SK-N-SH treated with all-trans-retinoic acid at 6 μM for 48 hours (cell line): ENCODE measurements at regions not wholly inside any gene's neighbourhood (a gene's known extent, or its start where the extent isn't known, plus 50 kb on each side); places are given as distances from the start of the nearest gene placed in this dataset.

Experiments
- ATAC-seq: fragments of 200-7000 bp; cut with Tn5 transposase; 3 replicates; pipeline ENCODE4 v1.9.1; 2020; ENCODE audit warnings: mild to moderate bottlenecking, moderate library complexity
- ARNTL ChIP-seq: fragments of 450-650 bp; formaldehyde crosslinking; IDR thresholded peaks from 2 replicates; pipeline ENCODE4 v1.5.0; 2020; ENCODE audit warnings: low read depth, mild to moderate bottlenecking, moderate library complexity, borderline replicate concordance
- BACH2 ChIP-seq: fragments of 250-450 bp; sonication (Bioruptor Pico); IDR thresholded peaks from 2 replicates; pipeline ENCODE4 v1.9.0; 2021; ENCODE audit warnings: mild to moderate bottlenecking, borderline replicate concordance
- CSDC2 ChIP-seq: fragments of 250-450 bp; sonication (Bioruptor Pico); IDR thresholded peaks from 2 replicates; pipeline ENCODE4 v1.5.0; 2020; ENCODE audit warnings: mild to moderate bottlenecking, moderate library complexity
- ESRRG ChIP-seq: fragments of 250-450 bp; sonication (Bioruptor Pico); IDR thresholded peaks from 2 replicates; pipeline ENCODE4 v1.6.1; 2021; ENCODE audit warnings: mild to moderate bottlenecking
- ISL1 ChIP-seq: fragments of 250-450 bp; sonication (Bioruptor Pico); IDR thresholded peaks from 2 replicates; pipeline ENCODE4 v2.1.2; 2022; ENCODE audit warnings: mild to moderate bottlenecking, moderate library complexity
- OSR1 ChIP-seq: fragments of 250-450 bp; sonication (Bioruptor Pico); IDR thresholded peaks from 2 replicates; pipeline ENCODE4 v1.8.0; 2022; ENCODE audit warnings: moderate library complexity, mild to moderate bottlenecking, inconsistent platforms
- PPARA ChIP-seq: fragments of 250-450 bp; sonication (Bioruptor Pico); IDR thresholded peaks from 2 replicates; pipeline ENCODE4 v1.5.0; 2020; ENCODE audit warnings: mild to moderate bottlenecking, borderline replicate concordance
- RARB ChIP-seq: fragments of 250-450 bp; sonication (Bioruptor Pico); IDR thresholded peaks from 2 replicates; pipeline ENCODE4 v1.8.0; 2021; ENCODE audit warnings: mild to moderate bottlenecking, moderate library complexity
- SNAI2 ChIP-seq: fragments of 250-450 bp; sonication (Bioruptor Pico); IDR thresholded peaks from 2 replicates; pipeline ENCODE4 v1.5.0; 2020; ENCODE audit warnings: mild to moderate bottlenecking, moderate library complexity
- TCF4 ChIP-seq: fragments of 250-450 bp; sonication (Bioruptor Pico); IDR thresholded peaks from 2 replicates; pipeline ENCODE4 v1.8.0; 2021; ENCODE audit warnings: mild to moderate bottlenecking, moderate library complexity, borderline replicate concordance
- ZC3H10 ChIP-seq: fragments of 250-450 bp; sonication (Bioruptor Pico); IDR thresholded peaks from 2 replicates; pipeline ENCODE4 v1.5.1; 2021; ENCODE audit warnings: mild to moderate bottlenecking, moderate library complexity
- ZFP3 ChIP-seq: fragments of 250-450 bp; sonication (Bioruptor Pico); IDR thresholded peaks from 2 replicates; pipeline ENCODE4 v1.5.0; 2020; ENCODE audit warnings: mild to moderate bottlenecking, moderate library complexity
- ZFP30 ChIP-seq: fragments of 450-650 bp; formaldehyde crosslinking; IDR thresholded peaks from 2 replicates; pipeline ENCODE4 v1.5.0; 2022; ENCODE audit warnings: mild to moderate bottlenecking, moderate library complexity
- ZNF565 ChIP-seq: fragments of 450-650 bp; formaldehyde crosslinking; conservative IDR thresholded peaks from 2 replicates; pipeline ENCODE4 v1.5.0; 2020; ENCODE audit warnings: low read depth, mild to moderate bottlenecking, moderate library complexity
- ZNF70 ChIP-seq: fragments of 450-650 bp; formaldehyde crosslinking; IDR thresholded peaks from 2 replicates; pipeline ENCODE4 v1.5.0; 2020; ENCODE audit warnings: mild to moderate bottlenecking, moderate library complexity
- ZNF8 ChIP-seq: fragments of 450-650 bp; formaldehyde crosslinking; IDR thresholded peaks from 2 replicates; pipeline ENCODE4 v1.5.0; 2020; ENCODE audit warnings: mild to moderate bottlenecking, moderate library complexity
- TF ChIP-seq, protein P1 (sequence below): fragments of 250-450 bp; sonication (Bioruptor Pico); IDR thresholded peaks from 2 replicates; pipeline ENCODE4 v1.8.0; 2021; ENCODE audit warnings: low read depth, mild to moderate bottlenecking, moderate library complexity, borderline replicate concordance
- TF ChIP-seq, protein P2 (sequence below): fragments of 250-450 bp; sonication (Bioruptor Pico); IDR thresholded peaks from 2 replicates; pipeline ENCODE4 v1.5.1; 2020; ENCODE audit warnings: low read depth, mild to moderate bottlenecking, moderate library complexity
- TF ChIP-seq, protein P3 (sequence below): fragments of 250-450 bp; sonication (Bioruptor Pico); IDR thresholded peaks from 2 replicates; pipeline ENCODE4 v1.8.0; 2020; ENCODE audit warnings: mild to moderate bottlenecking, moderate library complexity, borderline replicate concordance
- TF ChIP-seq, protein P4 (sequence below): fragments of 250-450 bp; sonication (Bioruptor Pico); IDR thresholded peaks from 2 replicates; pipeline ENCODE4 v1.5.0; 2020; ENCODE audit warnings: mild to moderate bottlenecking, moderate library complexity

DNA sequence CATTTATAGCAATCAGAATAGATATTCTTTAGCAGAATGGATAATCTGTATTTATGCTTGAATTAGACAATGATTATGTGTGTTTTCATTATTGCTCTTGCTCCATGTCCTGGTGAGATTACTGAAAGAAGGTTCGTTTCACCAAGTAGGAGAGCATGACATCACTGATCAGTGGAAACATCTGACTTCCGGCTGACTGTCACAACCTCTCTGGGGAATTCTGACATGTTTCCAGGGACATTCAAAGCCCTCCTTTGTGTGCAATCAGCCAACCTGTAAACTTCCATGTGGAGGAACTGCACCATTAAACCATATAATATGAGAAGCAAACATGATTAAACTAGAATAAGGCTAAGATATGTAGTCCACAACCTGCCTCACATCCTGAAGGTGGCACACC is 424.8 kb upstream of the ADGRL4 start:
- ATAC-seq, result no peak
- TF ChIP-seq PPARA, result no peak
- no peak for TF ChIP-seq ESRRG (CRISPR knock-in tag)
- TF ChIP-seq ZC3H10 (CRISPR knock-in tag), result no peak
- TF ChIP-seq ISL1 (CRISPR knock-in tag), result no peak
- no peak for TF ChIP-seq ZNF8 (CRISPR knock-in tag)
- TF ChIP-seq ZFP30, result no peak
- TF ChIP-seq, protein P1, sequence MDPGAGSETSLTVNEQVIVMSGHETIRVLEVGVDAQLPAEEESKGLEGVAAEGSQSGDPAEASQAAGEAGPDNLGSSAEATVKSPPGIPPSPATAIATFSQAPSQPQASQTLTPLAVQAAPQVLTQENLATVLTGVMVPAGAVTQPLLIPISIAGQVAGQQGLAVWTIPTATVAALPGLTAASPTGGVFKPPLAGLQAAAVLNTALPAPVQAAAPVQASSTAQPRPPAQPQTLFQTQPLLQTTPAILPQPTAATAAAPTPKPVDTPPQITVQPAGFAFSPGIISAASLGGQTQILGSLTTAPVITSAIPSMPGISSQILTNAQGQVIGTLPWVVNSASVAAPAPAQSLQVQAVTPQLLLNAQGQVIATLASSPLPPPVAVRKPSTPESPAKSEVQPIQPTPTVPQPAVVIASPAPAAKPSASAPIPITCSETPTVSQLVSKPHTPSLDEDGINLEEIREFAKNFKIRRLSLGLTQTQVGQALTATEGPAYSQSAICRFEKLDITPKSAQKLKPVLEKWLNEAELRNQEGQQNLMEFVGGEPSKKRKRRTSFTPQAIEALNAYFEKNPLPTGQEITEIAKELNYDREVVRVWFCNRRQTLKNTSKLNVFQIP (CRISPR knock-in tag), result no peak
- TF ChIP-seq ARNTL, result no peak

DNA sequence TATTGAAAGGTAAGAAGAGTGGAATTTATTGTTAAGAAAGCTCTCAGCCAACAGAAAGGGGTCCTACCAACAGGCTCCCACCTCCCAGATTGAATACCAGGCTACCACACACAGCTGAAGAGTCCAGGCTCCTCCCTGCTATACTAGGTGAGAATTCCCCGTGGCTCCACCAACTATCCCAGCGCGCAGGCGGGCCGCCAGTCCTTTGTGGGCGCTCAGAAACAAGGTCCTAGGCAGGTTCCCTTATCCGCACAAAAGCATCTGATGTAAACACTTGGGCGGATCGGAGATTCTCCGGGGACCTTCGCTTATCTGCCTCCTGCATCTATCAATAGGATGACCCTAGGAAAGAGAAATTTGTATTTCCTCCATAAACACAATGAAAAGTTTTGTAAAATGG is 423.9 kb upstream of the ADGRL4 start:
- ATAC-seq, result no peak
- no peak for TF ChIP-seq ESRRG (CRISPR knock-in tag)
- TF ChIP-seq SNAI2, result no peak
- TF ChIP-seq, protein P2, sequence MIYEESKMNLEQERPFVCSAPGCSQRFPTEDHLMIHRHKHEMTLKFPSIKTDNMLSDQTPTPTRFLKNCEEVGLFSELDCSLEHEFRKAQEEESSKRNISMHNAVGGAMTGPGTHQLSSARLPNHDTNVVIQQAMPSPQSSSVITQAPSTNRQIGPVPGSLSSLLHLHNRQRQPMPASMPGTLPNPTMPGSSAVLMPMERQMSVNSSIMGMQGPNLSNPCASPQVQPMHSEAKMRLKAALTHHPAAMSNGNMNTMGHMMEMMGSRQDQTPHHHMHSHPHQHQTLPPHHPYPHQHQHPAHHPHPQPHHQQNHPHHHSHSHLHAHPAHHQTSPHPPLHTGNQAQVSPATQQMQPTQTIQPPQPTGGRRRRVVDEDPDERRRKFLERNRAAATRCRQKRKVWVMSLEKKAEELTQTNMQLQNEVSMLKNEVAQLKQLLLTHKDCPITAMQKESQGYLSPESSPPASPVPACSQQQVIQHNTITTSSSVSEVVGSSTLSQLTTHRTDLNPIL, result no peak
- TF ChIP-seq TCF4 (CRISPR knock-in tag), result no peak
- TF ChIP-seq CSDC2 (CRISPR knock-in tag), result no peak

DNA sequence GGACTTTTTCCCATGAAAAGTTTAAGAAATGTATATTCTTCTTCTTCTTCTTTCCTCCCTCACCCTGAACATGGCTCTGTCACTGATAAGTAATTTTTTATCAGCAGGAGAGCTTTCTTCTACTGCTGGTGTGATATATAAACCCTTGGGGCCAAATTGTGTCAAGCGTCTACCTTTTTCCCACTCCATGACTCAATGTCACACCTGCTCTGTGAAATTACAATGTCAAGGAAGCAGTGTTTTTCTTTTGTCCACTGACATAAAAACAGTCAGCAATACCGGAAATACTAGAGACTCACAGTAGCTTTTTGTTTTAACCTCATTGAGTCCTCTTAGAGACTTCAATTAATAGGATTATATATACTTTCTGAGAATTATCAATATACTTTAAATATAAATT is 416.2 kb upstream of the ADGRL4 start:
- TF ChIP-seq ISL1 (CRISPR knock-in tag), result no peak
- TF ChIP-seq ZFP3 (CRISPR knock-in tag), result no peak
- TF ChIP-seq, protein P3, sequence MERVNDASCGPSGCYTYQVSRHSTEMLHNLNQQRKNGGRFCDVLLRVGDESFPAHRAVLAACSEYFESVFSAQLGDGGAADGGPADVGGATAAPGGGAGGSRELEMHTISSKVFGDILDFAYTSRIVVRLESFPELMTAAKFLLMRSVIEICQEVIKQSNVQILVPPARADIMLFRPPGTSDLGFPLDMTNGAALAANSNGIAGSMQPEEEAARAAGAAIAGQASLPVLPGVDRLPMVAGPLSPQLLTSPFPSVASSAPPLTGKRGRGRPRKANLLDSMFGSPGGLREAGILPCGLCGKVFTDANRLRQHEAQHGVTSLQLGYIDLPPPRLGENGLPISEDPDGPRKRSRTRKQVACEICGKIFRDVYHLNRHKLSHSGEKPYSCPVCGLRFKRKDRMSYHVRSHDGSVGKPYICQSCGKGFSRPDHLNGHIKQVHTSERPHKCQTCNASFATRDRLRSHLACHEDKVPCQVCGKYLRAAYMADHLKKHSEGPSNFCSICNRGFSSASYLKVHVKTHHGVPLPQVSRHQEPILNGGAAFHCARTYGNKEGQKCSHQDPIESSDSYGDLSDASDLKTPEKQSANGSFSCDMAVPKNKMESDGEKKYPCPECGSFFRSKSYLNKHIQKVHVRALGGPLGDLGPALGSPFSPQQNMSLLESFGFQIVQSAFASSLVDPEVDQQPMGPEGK (CRISPR knock-in tag), result no peak
- no peak for TF ChIP-seq ZNF565 (CRISPR knock-in tag)
- TF ChIP-seq PPARA, result no peak
- no peak for TF ChIP-seq RARB (CRISPR knock-in tag)
- TF ChIP-seq ZNF8 (CRISPR knock-in tag), result no peak
- no peak for TF ChIP-seq CSDC2 (CRISPR knock-in tag)
- TF ChIP-seq ARNTL, result no peak
- TF ChIP-seq, protein P1 (CRISPR knock-in tag), result no peak
- TF ChIP-seq BACH2, result no peak
- no peak for TF ChIP-seq ZNF70 (CRISPR knock-in tag)
- TF ChIP-seq, protein P4, sequence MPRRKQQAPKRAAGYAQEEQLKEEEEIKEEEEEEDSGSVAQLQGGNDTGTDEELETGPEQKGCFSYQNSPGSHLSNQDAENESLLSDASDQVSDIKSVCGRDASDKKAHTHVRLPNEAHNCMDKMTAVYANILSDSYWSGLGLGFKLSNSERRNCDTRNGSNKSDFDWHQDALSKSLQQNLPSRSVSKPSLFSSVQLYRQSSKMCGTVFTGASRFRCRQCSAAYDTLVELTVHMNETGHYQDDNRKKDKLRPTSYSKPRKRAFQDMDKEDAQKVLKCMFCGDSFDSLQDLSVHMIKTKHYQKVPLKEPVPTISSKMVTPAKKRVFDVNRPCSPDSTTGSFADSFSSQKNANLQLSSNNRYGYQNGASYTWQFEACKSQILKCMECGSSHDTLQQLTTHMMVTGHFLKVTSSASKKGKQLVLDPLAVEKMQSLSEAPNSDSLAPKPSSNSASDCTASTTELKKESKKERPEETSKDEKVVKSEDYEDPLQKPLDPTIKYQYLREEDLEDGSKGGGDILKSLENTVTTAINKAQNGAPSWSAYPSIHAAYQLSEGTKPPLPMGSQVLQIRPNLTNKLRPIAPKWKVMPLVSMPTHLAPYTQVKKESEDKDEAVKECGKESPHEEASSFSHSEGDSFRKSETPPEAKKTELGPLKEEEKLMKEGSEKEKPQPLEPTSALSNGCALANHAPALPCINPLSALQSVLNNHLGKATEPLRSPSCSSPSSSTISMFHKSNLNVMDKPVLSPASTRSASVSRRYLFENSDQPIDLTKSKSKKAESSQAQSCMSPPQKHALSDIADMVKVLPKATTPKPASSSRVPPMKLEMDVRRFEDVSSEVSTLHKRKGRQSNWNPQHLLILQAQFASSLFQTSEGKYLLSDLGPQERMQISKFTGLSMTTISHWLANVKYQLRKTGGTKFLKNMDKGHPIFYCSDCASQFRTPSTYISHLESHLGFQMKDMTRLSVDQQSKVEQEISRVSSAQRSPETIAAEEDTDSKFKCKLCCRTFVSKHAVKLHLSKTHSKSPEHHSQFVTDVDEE (CRISPR knock-in tag), result no peak
- TF ChIP-seq, protein P2, result no peak
- no peak for TF ChIP-seq TCF4 (CRISPR knock-in tag)
- TF ChIP-seq ESRRG (CRISPR knock-in tag), result no peak
- no peak for TF ChIP-seq OSR1 (CRISPR knock-in tag)
- no peak for ATAC-seq
